GM18861 (cell line): ENCODE measurements at regions not wholly inside any gene's neighbourhood (a gene's known extent, or its start where the extent isn't known, plus 50 kb on each side); places are given as distances from the start of the nearest gene placed in this dataset.
A peak's percentile ranks its signal among the peaks of the same experiment; 100 is the strongest.
"Not testable (repeated sequence)": the region's sequence is repeated elsewhere in the genome, so short reads cannot be mapped to it uniquely, and the experiment has no call there.

Experiments used
- ATAC-seq: cut with Tn5 transposase; IDR thresholded peaks from one replicate; pipeline ENCODE4 v1.9.1; 2021; ENCODE audit not compliant: unreplicated experiment

GRCh38 chr6:74733830-74734620, 471.8 kb downstream of the COL12A1 start:
- ATAC-seq = no peak

DNA sequence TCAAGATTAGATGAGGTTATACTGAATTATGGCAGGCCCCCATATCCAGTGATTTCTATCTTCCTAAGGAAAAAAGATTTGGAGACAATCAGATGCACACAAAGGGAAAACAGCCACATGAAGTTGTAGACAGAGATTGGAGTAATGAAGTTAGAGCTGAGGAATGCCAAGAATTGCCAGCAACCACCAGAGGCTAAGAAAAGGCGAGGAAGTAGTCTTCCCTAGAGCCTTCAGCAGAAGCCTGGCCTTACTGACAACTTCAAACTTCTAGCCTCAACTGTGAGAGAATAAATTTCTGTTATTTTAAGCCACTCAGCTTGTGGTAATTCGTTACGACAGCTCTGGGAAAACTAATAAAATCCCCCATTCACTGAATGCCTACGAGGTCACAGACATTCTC, 473.9 kb downstream of the COL12A1 start:
- ATAC-seq = no peak

GRCh38 chr6:74731204-74731603, 474.6 kb downstream of the COL12A1 start:
- no peak for ATAC-seq

GRCh38 chr6:74720923-74721322, 484.9 kb downstream of the COL12A1 start:
- ATAC-seq = no peak

- no peak for ATAC-seq
Observed at GRCh38 chr6:74717591-74717990, 488.3 kb downstream of the COL12A1 start.

- ATAC-seq = peak; percentile 73
Observed at GRCh38 chr6:74715355-74716085, 490.3 kb downstream of the COL12A1 start.

DNA sequence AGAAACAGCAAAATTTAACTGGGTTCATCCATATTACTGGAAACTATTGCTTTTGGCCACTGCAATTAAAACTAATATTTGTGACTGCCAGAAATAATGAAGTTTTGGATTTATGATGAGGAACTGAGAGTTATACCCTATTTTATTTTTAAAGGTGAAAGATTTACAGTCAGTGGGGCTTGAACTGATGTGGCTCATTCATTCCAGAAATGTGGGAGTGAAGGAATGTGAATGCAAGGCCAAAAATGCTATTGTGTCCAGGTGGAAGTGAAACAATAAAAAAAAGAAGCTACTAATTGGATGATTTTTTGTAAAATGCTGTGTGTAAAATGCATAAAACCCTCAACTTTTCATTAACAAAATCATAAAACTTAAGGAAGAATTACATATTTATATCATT, 491.9 kb downstream of the COL12A1 start:
- ATAC-seq = no peak

DNA sequence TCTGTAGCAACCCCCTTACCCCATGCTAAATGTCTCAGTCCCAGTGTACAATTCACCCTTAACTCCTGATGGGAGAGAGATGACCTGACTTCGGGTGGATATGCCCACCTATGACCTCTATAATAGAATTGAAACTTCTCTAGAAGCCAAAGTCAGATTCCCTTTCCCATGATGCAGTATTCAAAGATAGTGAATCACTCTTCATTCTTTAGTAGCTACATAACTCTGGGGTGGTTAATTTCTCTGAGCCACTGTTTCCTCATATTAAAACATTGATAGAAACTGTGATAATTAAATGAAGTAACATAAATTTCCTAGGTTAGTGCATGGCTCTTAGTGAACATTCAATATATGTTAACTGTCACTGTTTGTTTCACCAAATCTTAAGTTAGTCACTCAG, 500.4 kb downstream of the COL12A1 start:
- ATAC-seq = no peak

GRCh38 chr6:74704540-74704939, 501.3 kb downstream of the COL12A1 start:
- not testable (repeated sequence) for ATAC-seq

DNA sequence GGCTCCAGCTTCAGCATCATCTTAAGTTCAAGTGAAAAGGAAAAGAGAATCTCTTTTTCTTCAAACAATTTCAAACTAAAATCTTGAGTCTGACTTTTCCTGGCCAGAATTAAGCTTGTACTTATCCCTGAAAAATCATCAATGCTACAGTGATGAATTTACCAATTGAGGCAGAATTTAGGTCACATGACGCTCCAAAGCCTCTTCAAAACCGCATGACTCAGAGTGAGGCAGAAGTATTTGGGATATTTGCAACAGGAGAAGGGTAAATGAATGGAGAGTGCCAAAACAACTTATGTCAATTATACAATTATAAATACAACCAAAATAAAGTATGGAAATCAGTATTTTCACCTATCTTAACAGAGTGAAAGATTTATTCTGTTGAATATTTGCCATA, 515.5 kb downstream of the COL12A1 start:
- ATAC-seq = no peak

DNA sequence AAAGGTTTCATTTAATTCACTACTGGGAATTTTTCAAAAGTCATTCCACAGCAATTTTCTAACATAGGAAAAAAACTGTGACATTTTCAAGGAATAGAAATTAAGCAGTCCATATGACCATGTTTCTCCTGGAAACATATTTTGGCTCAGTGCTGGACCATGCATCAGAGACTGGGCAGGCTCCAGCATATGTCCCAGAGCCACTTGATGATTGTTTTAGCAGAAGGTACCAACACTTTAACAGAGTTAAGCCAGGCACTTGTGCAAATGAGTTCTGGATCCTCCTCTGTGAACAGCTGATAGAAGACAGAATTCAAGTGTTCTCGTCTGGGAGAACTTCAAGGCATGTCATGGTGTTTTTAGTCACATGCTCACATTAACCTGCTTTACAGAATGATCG, 516.3 kb downstream of the COL12A1 start:
- ATAC-seq = no peak

- ATAC-seq = no peak
Observed at GRCh38 chr6:74677463-74677862, 528.4 kb downstream of the COL12A1 start.

- ATAC-seq = no peak
Observed at GRCh38 chr6:74676906-74677305, 528.9 kb downstream of the COL12A1 start.

DNA sequence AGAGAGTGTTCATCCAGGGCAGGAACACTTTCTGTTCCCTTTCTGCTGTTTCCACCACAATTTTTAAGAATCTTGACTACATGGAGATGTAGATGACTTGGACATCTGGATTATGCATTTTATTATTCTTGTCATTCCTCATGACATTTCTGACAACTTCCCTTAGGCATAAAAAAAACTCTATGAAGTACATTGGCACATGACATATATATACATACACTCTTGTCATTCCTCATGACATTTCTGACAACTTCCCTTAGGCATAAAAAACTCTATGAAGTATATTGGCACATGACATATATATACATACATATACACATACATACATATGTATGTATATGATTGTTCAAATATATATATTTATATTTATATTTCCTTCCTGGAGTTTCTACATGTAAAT, 531.5 kb downstream of the COL12A1 start:
- ATAC-seq = no peak

- ATAC-seq = no peak
Observed at GRCh38 chr6:74671558-74672025, 534.3 kb downstream of the COL12A1 start.

DNA sequence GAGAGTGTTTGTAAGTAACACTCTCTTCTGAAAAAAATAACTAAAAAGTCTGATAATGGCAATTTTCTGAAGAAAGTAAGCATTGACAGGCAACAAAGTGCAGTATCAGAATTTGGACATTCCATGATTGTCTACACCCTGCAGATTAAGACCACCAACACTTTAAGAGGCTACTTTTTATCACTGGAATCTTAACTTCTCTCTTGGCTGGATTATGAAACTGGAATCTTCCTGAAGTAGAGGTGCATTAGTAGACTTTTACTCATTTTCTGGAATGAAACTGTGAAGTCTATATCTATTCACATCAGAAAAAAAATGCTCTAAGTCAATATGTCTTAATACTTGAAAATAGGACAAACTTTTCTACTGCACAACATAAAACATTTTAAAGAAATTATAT, 547.5 kb downstream of the COL12A1 start:
- no peak for ATAC-seq

GRCh38 chr6:74657931-74658330, 547.9 kb downstream of the COL12A1 start:
- no peak for ATAC-seq

DNA sequence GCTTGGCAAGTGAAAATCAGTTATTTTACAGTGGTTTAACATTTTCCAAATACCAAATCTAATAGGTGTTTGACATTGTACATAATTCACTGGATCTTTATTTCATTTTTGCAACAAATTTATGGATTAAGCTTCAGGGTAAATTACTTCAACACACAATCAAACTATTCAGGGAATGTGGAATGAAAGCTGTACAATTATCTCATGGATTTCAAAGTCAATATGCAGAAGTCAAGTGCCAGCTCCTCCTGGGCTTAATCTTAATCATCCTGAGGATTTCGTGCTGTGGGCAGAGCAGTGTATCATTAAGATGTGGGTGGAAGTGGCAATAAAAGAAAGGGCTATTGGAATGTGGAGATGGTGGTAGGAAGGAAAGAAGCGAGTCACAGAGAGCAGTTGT, 548.8 kb downstream of the COL12A1 start:
- no peak for ATAC-seq

DNA sequence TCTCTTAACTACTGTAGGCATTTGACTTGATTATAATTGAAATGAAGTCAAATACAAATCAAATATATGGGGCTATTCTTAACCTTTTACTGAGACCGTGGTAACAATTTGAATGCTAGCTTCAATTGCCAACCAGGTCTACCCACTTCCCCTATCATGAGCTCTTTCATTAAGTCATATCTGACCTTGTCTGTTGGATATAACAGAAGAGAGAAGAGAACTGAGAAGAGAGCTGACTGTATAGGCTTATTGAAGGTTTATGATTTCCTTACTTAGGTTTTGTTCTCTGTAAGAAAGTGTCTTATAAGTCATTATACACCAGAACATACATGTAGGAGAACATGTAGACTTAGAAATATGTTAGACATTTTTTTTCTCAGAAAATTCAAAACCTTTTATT, 549.4 kb downstream of the COL12A1 start:
- peak; percentile 51 for ATAC-seq

- ATAC-seq = no peak
Observed at GRCh38 chr6:74654296-74654695, 551.6 kb downstream of the COL12A1 start.

DNA sequence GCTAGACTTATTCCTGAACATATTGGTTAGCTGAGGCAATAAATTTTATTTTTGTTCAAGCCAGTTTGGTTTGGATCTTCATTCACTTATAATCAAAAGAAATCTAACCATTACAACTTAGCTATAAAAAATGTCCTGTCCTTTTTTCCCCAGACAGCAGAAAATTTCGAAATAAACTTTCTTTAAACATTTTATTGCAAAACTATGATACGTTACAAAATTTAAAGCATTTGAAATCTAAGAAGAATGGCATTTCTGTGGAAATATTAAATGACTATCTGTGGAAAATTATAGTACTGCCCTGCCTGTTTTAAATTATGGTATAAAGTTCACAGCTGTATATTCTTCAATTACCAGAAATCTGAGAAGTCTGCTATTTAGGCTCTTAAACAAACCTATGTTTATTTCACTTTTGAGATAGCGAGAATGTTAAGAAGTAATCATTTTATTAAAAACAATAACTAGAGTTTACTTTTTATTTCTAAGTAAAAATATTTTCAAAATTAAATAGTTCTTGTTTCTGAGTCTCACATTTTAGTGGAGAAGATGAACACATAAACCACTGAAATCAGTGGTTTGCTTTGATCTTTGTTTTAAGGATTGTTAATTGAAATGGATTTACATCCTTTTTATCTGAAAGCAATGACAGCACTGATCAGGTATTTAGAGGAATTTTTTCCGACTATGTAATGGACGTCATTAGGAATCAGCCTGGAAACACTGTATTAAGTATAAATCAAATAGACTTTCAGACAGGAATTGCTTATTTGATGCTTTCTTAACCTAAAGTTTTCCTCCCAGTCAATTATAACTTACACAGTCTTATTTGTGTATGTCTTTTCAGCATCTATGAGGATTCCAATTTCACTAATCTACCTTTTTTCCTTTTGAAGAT, 553.7 kb downstream of the COL12A1 start:
- ATAC-seq = no peak
